ENCODE measurements at regions not wholly inside any gene's neighbourhood (a gene's known extent, or its start where the extent isn't known, plus 50 kb on each side); places are given as distances from the start of the nearest gene placed in this dataset.
"Not testable (repeated sequence)": the region's sequence is repeated elsewhere in the genome, so short reads cannot be mapped to it uniquely, and the experiment has no call there.

- no peak for DNase-seq (ENCODE audit: low read depth)
Measured at GRCh38 chr2:138219961-138220360, 255.7 kb downstream of the HNMT start.

GRCh38 chr2:138221358-138221757 is 257.1 kb downstream of the HNMT start:
- no peak for DNase-seq (ENCODE audit: low read depth)

GRCh38 chr2:138223319-138223718 is 259.0 kb downstream of the HNMT start:
- no peak for DNase-seq (ENCODE audit: low read depth)

- no peak for DNase-seq (ENCODE audit: low read depth)
Measured at GRCh38 chr2:138227195-138227594, 262.9 kb downstream of the HNMT start.

GRCh38 chr2:138228101-138228500 is 263.8 kb downstream of the HNMT start:
- no peak for DNase-seq (ENCODE audit: low read depth)

- no peak for DNase-seq (ENCODE audit: low read depth)
Measured at GRCh38 chr2:138234265-138234664, 267.3 kb upstream of the SPOPL start.

- DNase-seq (ENCODE audit: low read depth): no peak
Measured at GRCh38 chr2:138235041-138235440, 266.5 kb upstream of the SPOPL start.

GRCh38 chr2:138236142-138236541 is 265.4 kb upstream of the SPOPL start:
- DNase-seq (ENCODE audit: low read depth): no peak

- no peak for DNase-seq (ENCODE audit: low read depth)
Measured at GRCh38 chr2:138237667-138238384, 263.7 kb upstream of the SPOPL start.

- no peak for DNase-seq (ENCODE audit: low read depth)
Measured at GRCh38 chr2:138238908-138239307, 262.7 kb upstream of the SPOPL start.

- peak; percentile 59 for DNase-seq (ENCODE audit: low read depth)
Measured at GRCh38 chr2:138239902-138240491, 261.6 kb upstream of the SPOPL start.

- DNase-seq (ENCODE audit: low read depth): no peak
Measured at GRCh38 chr2:138243372-138243771, 258.2 kb upstream of the SPOPL start.

GRCh38 chr2:138244501-138244925 is 257.1 kb upstream of the SPOPL start:
- DNase-seq (ENCODE audit: low read depth): no peak

- no peak for DNase-seq (ENCODE audit: low read depth)
Measured at GRCh38 chr2:138245310-138245709, 256.3 kb upstream of the SPOPL start.

GRCh38 chr2:138247302-138247701 is 254.3 kb upstream of the SPOPL start:
- no peak for DNase-seq (ENCODE audit: low read depth)

GRCh38 chr2:138249207-138249606 is 252.4 kb upstream of the SPOPL start:
- DNase-seq (ENCODE audit: low read depth): no peak

- DNase-seq (ENCODE audit: low read depth): not testable (repeated sequence)
Measured at GRCh38 chr2:138250843-138251320, 250.7 kb upstream of the SPOPL start.

GRCh38 chr2:138252587-138252986 is 249.0 kb upstream of the SPOPL start:
- DNase-seq (ENCODE audit: low read depth): no peak

- DNase-seq (ENCODE audit: low read depth): no peak
Measured at GRCh38 chr2:138255670-138256069, 245.9 kb upstream of the SPOPL start.

- peak; percentile 32 for DNase-seq (ENCODE audit: low read depth)
Measured at GRCh38 chr2:138267161-138267901, 234.2 kb upstream of the SPOPL start.

- DNase-seq (ENCODE audit: low read depth): no peak
Measured at GRCh38 chr2:138267902-138268254, 233.7 kb upstream of the SPOPL start.

- DNase-seq (ENCODE audit: low read depth): no peak
Measured at GRCh38 chr2:138269765-138270164, 231.8 kb upstream of the SPOPL start.

- no peak for DNase-seq (ENCODE audit: low read depth)
Measured at GRCh38 chr2:138271467-138271866, 230.1 kb upstream of the SPOPL start.
